HL-60 (cell line): ENCODE measurements at regions not wholly inside any gene's neighbourhood (a gene's known extent, or its start where the extent isn't known, plus 50 kb on each side); places are given as distances from the start of the nearest gene placed in this dataset.

Experiments used
- CTCF ChIP-seq: IDR thresholded peaks from one replicate; pipeline ENCODE4 v1.5.1; 2011; ENCODE audit warnings: low read length, control low read depth, inconsistent platforms; ENCODE audit not compliant: insufficient read depth
- GABPA ChIP-seq: IDR thresholded peaks from 2 replicates; pipeline ENCODE4 v1.6.1; 2012; ENCODE audit warnings: low read depth
- POLR2AphosphoS5 ChIP-seq: IDR thresholded peaks from 2 replicates; pipeline ENCODE4 v1.6.1; 2012; ENCODE audit warnings: low read depth
- REST ChIP-seq: IDR thresholded peaks from 2 replicates; pipeline ENCODE4 v1.6.1; 2012; ENCODE audit warnings: low read depth; ENCODE audit not compliant: insufficient replicate concordance

GRCh38 chr15:31433091-31433490 lies 106.5 kb downstream of the KLF13 start:
- TF ChIP-seq CTCF (no peak), REST (no peak), GABPA (no peak), POLR2AphosphoS5 (no peak)
